NCI-H345 treated with DMSO at 0.1 percent for 48 hours (cell line): ENCODE measurements at regions not wholly inside any gene's neighbourhood (a gene's known extent, or its start where the extent isn't known, plus 50 kb on each side); places are given as distances from the start of the nearest gene placed in this dataset.

ENCODE experiments used
- DNase-seq: peaks from one replicate; lab custom pipeline; 2025; ENCODE audit not compliant: unreplicated experiment; lab: John Stamatoyannopoulos, UW

- DNase-seq: no peak
Measured at GRCh38 chr1:166221316-166221715, 54.5 kb upstream of the FAM78B start.

- DNase-seq: no peak
Measured at GRCh38 chr1:166233750-166234366, 67.1 kb upstream of the FAM78B start.

GRCh38 chr1:166235728-166236127 lies 68.9 kb upstream of the FAM78B start:
- DNase-seq: no peak

DNA sequence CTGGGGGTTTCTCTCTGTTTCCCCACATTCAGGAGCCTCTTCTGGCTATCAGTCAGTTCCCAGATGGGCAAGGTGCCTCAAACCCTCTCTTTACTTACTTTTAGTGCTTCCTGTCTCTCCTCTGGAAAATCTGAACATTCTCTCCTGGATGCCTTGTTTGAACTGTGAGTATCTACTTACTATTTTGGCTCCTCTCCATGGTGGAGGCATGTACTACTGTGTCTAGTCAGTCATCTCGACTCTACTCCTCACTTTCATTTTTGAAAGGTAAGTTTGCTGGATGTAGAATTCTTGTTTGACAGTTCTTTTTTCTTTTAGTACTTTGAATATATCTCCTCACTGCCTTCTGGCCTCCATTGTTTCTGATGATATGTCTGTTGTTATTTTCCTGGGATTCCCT lies 70.9 kb upstream of the FAM78B start:
- DNase-seq: no peak

GRCh38 chr1:166253076-166253779 lies 86.4 kb upstream of the FAM78B start:
- no peak for DNase-seq

DNA sequence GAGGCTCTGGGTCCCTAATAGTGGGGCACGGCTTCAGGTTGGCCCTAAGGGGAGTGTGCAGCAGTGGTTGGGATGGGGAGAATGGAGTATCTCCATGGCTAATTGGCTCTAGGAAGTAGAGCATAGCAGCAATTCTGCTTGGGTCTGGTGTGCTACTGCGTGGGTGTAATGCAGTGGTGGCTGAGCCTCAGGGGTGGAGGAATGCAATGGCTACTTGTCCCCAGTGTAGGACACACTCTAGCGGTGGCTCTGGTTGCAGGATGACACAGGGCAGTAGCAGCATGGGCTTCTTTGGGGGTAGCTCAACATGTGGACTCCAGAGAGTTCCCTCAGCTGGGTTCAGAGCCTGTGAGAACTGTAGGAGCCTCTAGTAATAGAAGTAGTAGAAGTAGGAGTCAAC lies 91.2 kb upstream of the FAM78B start:
- DNase-seq: no peak

DNA sequence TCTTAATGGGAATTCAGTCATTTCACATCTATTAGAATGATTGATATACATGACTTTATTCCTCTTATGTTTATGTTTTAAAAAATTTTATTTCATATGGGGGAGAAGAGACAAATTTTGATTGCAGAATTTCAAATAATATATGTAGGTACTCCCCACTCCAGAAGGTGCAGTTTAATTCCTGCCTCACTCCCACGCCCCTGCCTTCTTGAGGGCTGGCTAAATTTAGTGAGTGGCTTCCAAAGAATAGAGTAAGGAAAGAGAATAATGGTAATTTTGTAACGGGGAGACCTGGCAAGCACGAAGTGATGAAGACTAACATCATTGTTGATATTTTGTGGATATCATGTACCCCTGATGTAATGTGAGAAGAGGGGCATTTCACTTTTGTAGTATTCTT lies 94.7 kb upstream of the FAM78B start:
- DNase-seq: no peak

DNA sequence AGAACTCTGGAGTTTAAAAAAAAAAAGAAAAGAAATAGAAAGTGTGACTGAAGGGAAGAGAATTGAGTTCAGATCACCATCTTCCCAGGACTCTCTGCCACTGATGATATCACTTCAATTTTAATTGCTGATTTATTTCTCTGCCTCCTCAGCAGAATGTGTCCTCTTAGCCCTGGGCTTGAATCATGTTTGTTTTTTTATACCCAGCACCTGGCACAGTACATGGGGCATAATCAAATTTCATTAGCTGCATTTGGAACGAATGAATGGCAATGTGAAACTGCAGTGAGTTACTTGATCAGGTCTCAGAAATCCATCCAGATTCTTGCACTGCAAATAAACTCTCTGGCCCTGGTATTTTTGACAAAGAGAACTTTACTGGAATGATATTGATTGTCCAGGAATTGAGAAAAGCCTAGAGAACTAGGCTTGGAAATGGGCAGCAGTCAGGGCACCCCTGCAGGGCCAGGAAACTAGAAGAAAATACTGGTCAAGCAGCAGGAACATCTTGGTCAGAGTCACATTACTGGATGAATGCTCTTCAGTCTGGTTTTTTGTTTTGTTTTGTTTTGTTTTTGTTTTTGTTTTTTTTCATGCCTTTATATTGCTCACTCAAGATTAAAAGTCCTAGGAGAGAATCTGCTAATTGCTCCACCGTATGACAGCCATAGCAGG lies 103.8 kb upstream of the FAM78B start:
- DNase-seq: no peak

GRCh38 chr1:166271151-166271538 lies 104.3 kb upstream of the FAM78B start:
- DNase-seq: no peak

GRCh38 chr1:166272155-166272554 lies 105.4 kb upstream of the FAM78B start:
- DNase-seq: no peak

DNA sequence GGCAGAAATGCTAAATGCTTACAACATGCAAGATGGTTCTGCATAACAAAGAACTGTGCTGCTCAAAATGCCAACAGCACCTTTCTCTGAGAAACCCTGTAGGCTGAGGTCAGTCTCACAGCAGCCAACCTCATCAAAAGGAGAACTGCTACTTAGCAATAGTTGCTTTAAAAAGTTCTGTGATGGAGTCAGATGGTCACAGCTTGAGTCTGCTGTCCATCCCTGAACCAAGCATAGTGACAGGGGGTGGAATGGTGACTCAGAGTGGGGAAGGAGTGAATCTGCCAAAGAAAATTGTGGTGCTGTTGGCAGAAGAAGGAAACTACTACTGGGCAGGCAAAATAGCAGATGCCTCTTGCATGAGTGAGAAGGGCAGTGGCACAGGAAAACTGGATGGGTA lies 106.0 kb upstream of the FAM78B start:
- no peak for DNase-seq

GRCh38 chr1:166273618-166274017 lies 106.8 kb upstream of the FAM78B start:
- DNase-seq: no peak

DNA sequence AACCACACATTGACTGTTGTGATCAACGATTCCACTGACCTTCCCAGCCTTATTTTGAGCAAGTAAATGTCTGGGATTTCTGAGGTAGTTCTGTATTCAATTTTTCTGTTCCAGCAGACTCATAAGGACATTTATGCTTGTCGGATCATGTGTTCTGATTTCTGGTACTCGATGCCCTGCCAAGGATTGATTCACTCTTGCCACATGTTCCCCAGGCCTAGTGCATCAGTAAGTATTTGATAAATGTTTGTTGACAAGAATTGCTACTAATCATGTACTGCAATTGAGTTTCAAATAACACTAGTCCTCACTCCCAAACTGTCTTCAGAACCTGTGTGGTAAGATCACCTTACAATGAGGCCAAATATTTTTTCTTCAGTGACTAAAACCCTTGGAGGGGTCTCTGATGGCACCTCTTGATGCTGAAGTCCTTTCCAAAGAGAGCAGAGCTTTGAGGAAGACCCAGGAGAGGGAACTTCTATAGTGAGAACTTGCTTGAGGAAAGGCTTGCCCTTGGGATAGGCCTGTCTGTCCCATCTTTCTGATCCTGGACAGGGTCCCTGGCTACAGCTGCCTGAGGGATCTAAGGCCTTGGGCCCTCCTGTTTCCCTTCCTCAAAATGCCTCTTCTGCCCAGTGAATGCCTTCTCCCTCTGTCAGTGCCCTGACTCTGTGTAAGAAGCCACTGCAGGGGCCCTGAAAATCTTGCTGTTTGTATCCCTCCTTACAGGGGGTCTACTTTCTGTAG lies 115.8 kb upstream of the FAM78B start:
- DNase-seq: no peak

- no peak for DNase-seq
Measured at GRCh38 chr1:166283190-166283589, 116.4 kb upstream of the FAM78B start.

GRCh38 chr1:166283600-166283999 lies 116.8 kb upstream of the FAM78B start:
- DNase-seq: no peak

GRCh38 chr1:166289309-166290050 lies 122.7 kb upstream of the FAM78B start:
- DNase-seq: no peak

DNA sequence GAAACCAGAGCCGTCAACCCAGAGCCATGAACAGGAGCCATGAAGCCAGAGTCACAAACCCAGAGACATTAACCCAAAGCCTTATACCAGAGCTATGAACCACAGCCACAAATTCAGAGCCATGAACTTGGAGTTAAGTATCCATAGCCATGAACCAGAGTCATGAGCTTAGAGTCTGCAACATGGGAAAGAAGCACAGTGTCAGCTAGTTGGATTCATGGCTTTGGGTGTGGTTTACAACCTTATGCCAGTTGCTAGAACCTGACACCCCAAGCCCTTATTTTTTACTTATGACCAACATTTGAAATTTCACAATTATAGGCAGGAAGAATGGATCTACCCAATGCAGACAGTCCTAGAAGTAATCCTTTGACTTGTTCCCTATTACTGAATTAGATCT lies 128.9 kb upstream of the FAM78B start:
- DNase-seq: no peak

DNA sequence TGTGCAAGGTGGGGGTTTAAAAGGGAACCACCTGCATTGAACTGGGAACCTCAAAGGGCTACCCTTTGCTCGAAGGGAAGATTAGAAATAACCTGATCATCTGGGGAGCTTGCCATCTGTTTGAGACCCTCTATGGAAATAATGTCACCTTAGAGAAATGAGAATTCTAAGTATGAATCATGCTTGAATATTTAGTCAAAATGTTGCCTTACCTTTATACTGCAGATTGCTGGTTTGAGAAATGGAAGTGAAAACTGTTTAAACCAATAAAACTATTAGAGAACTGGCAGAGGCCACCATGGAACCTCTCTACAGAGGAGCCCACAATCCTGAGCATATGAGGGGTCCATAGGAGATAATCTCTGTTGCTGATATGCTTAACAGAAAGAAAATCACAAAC lies 131.2 kb upstream of the FAM78B start:
- DNase-seq: no peak

GRCh38 chr1:166300767-166301166 lies 134.0 kb upstream of the FAM78B start:
- DNase-seq: no peak

- no peak for DNase-seq
Measured at GRCh38 chr1:166302989-166303758, 136.4 kb upstream of the FAM78B start.
